Lower leg skin (tissue), 3 donors: ENCODE measurements at regions not wholly inside any gene's neighbourhood (a gene's known extent, or its start where the extent isn't known, plus 50 kb on each side); places are given as distances from the start of the nearest gene placed in this dataset.

Experiments
- CTCF ChIP-seq, 3 donors: fragments of 450-650 bp; IDR thresholded peaks; one replicate each; pipeline ENCODE4 v1.5.1; 2016; ENCODE audit warnings: antibody characterized with exemption in 3 of 3, mild to moderate bottlenecking in 3 of 3, moderate library complexity in 2 of 3
- POLR2A ChIP-seq, 2 donors: fragments of 450-650 bp; IDR thresholded peaks; one replicate each; pipeline ENCODE4 v1.6.1; 2016 to 2017; ENCODE audit warnings: antibody characterized with exemption in 2 of 2, mild to moderate bottlenecking in 1 of 2, moderate library complexity in 1 of 2

DNA sequence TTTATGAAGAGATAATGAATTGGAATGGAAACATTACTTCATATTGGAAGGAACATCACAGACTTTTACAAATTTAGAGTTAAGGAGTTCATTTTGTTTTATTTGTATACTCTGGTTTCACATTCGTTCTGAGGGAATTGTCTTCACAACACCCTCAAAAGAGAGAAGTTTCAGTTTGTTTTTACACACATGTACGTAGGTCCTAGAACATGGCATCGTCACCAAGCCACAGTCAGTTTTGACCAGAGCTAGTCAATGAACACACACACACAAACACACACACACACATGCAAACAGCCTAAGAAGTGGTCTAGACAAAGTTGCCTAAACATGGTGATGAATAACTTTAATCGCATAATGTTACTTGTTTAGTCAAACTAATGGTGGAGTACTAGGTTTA is 427.9 kb upstream of the BCHE start:
- TF ChIP-seq CTCF (IDR thresholded peaks at IDR 0.05) (no peak), POLR2A (IDR thresholded peaks at IDR 0.05) (no peak)
